ENCODE measurements at regions not wholly inside any gene's neighbourhood (a gene's known extent, or its start where the extent isn't known, plus 50 kb on each side); places are given as distances from the start of the nearest gene placed in this dataset.

- no peak for TF ChIP-seq CTCF (conservative IDR thresholded peaks at IDR 0.05)
- no peak for TF ChIP-seq EZH2 (IDR thresholded peaks at IDR 0.05; ENCODE audit: low read depth)
These were observed 339.4 kb upstream of the ZMIZ1 start for GRCh38 chr10:78729366-78729765.

Data from PC-9 (cell line).